Prostate gland (tissue), 2 donors: ENCODE measurements at regions not wholly inside any gene's neighbourhood (a gene's known extent, or its start where the extent isn't known, plus 50 kb on each side); places are given as distances from the start of the nearest gene placed in this dataset.

Experiments used
- POLR2A ChIP-seq: fragments of 450-650 bp; IDR thresholded peaks from one replicate; pipeline ENCODE4 v1.6.1; 2016; ENCODE audit warnings: antibody characterized with exemption, mild to moderate bottlenecking
- POLR2AphosphoS5 ChIP-seq: sonication (generic); formaldehyde crosslinking; IDR thresholded peaks from one replicate; pipeline ENCODE4 v1.6.1; 2017; ENCODE audit warnings: antibody characterized with exemption
- TF ChIP-seq, protein P1 (sequence below), 4 experiments: fragments of 200-600 bp in 2 of 4; fragments of 450-650 bp in 2 of 4; sonication (generic) in 2 of 4; IDR thresholded peaks; 1 replicate in 3 of 4; 2 replicates in 1 of 4; pipeline ENCODE4 v1.5.1; 2016 to 2019; ENCODE audit warnings: antibody characterized with exemption in 4 of 4, mild to moderate bottlenecking in 2 of 4, moderate library complexity in 2 of 4

- TF ChIP-seq, protein P1, sequence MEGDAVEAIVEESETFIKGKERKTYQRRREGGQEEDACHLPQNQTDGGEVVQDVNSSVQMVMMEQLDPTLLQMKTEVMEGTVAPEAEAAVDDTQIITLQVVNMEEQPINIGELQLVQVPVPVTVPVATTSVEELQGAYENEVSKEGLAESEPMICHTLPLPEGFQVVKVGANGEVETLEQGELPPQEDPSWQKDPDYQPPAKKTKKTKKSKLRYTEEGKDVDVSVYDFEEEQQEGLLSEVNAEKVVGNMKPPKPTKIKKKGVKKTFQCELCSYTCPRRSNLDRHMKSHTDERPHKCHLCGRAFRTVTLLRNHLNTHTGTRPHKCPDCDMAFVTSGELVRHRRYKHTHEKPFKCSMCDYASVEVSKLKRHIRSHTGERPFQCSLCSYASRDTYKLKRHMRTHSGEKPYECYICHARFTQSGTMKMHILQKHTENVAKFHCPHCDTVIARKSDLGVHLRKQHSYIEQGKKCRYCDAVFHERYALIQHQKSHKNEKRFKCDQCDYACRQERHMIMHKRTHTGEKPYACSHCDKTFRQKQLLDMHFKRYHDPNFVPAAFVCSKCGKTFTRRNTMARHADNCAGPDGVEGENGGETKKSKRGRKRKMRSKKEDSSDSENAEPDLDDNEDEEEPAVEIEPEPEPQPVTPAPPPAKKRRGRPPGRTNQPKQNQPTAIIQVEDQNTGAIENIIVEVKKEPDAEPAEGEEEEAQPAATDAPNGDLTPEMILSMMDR (IDR thresholded peaks at IDR 0.05): no peak
- no peak for TF ChIP-seq POLR2A
- TF ChIP-seq POLR2AphosphoS5: no peak
Measured at GRCh38 chr13:55090612-55091011, 2050.1 kb upstream of the PRR20A start.
